H9 (cell line): ENCODE measurements at regions not wholly inside any gene's neighbourhood (a gene's known extent, or its start where the extent isn't known, plus 50 kb on each side); places are given as distances from the start of the nearest gene placed in this dataset.

ENCODE experiments used
- DNase-seq: peaks from one replicate; pipeline ENCODE4 v3.0.0-alpha.2; 2017
- H2AFZ ChIP-seq: one replicate; pipeline ENCODE4 v1.6.1; 2013; ENCODE audit warnings: mild to moderate bottlenecking, low read length, control low read depth, moderate library complexity
- H2AK5ac ChIP-seq: 2 replicates; pipeline ENCODE4 v1.6.1; 2013; ENCODE audit warnings: low read length, control low read depth, mixed read lengths; ENCODE audit not compliant: insufficient read length
- H2BK120ac ChIP-seq: one replicate; pipeline ENCODE4 v1.6.1; 2013; ENCODE audit warnings: low read depth, mild to moderate bottlenecking, low read length, control low read depth, inconsistent platforms; ENCODE audit not compliant: poor library complexity, severe bottlenecking
- H2BK12ac ChIP-seq: 2 replicates; pipeline ENCODE4 v1.6.1; 2013; ENCODE audit warnings: low read length, control low read depth, mixed read lengths, low read depth; ENCODE audit not compliant: insufficient read length
- H2BK15ac ChIP-seq: 2 replicates; pipeline ENCODE4 v1.6.1; 2013; ENCODE audit warnings: low read depth, low read length, control low read depth
- H2BK20ac ChIP-seq: one replicate; pipeline ENCODE4 v1.6.1; 2013; ENCODE audit warnings: low read depth, mild to moderate bottlenecking, low read length, control low read depth, inconsistent platforms; ENCODE audit not compliant: poor library complexity, severe bottlenecking
- H2BK5ac ChIP-seq: 2 replicates; pipeline ENCODE4 v1.6.1; 2013; ENCODE audit warnings: low read length, control low read depth, mixed read lengths; ENCODE audit not compliant: insufficient read length
- H3K14ac ChIP-seq: 2 replicates; pipeline ENCODE4 v1.6.1; 2013; ENCODE audit warnings: low read length, control low read depth; ENCODE audit not compliant: insufficient read depth
- H3K18ac ChIP-seq: 2 replicates; pipeline ENCODE4 v1.6.1; 2013; ENCODE audit warnings: low read depth, mild to moderate bottlenecking, mixed read lengths, low read length, control low read depth; ENCODE audit not compliant: insufficient read length
- H3K23ac ChIP-seq: 2 replicates; pipeline ENCODE4 v1.6.1; 2013; ENCODE audit warnings: low read length, control low read depth, mixed read lengths, low read depth; ENCODE audit not compliant: insufficient read length
- H3K23me2 ChIP-seq: 2 replicates; pipeline ENCODE4 v1.6.1; 2013; ENCODE audit warnings: low read depth, mild to moderate bottlenecking, mixed read lengths, low read length, control low read depth; ENCODE audit not compliant: insufficient read length, poor library complexity, severe bottlenecking
- H3K27ac ChIP-seq: 2 replicates; pipeline ENCODE4 v1.5.1; 2013; ENCODE audit warnings: low read length, control low read depth, mixed read lengths, low read depth; ENCODE audit not compliant: insufficient read length
- H3K27me3 ChIP-seq: 2 replicates; pipeline ENCODE4 v1.6.1; 2013; ENCODE audit warnings: low read length, control low read depth, inconsistent platforms; ENCODE audit not compliant: insufficient read depth
- H3K4ac ChIP-seq: 2 replicates; pipeline ENCODE4 v1.6.1; 2013; ENCODE audit warnings: low read depth, mild to moderate bottlenecking, control low read depth, inconsistent platforms, low read length, moderate library complexity
- H3K4me1 ChIP-seq: 2 replicates; pipeline ENCODE4 v1.6.1; 2013; ENCODE audit warnings: low read length, control low read depth, inconsistent platforms; ENCODE audit not compliant: insufficient read depth
- H3K4me2 ChIP-seq: 2 replicates; pipeline ENCODE4 v1.6.1; 2013; ENCODE audit warnings: low read length, control low read depth, mixed read lengths; ENCODE audit not compliant: insufficient read length, insufficient read depth
- H3K56ac ChIP-seq: 2 replicates; pipeline ENCODE4 v1.6.1; 2013; ENCODE audit warnings: low read depth, mild to moderate bottlenecking, mixed read lengths, low read length, control low read depth; ENCODE audit not compliant: insufficient read length
- H3K79me1 ChIP-seq: 2 replicates; pipeline ENCODE4 v1.6.1; 2013; ENCODE audit warnings: low read depth, mild to moderate bottlenecking, moderate library complexity, low read length, control low read depth, inconsistent platforms; ENCODE audit not compliant: insufficient read depth, poor library complexity, severe bottlenecking
- H3K79me2 ChIP-seq: 2 replicates; pipeline ENCODE4 v1.6.1; 2013; ENCODE audit warnings: low read length, control low read depth, inconsistent platforms; ENCODE audit not compliant: insufficient read depth
- H3K9ac ChIP-seq: 2 replicates; pipeline ENCODE4 v1.6.1; 2013; ENCODE audit warnings: low read length, control low read depth, mixed read lengths; ENCODE audit not compliant: insufficient read length; ENCODE audit errors: extremely low read depth
- H3K9me3 ChIP-seq: one replicate; pipeline ENCODE4 v1.6.1; 2013; ENCODE audit warnings: low read depth, low read length, inconsistent platforms; ENCODE audit not compliant: control insufficient read depth
- H3T11ph ChIP-seq: one replicate; pipeline ENCODE4 v1.6.1; 2013; ENCODE audit warnings: mild to moderate bottlenecking, low read length, control low read depth, inconsistent platforms
- H4K20me1 ChIP-seq: one replicate; pipeline ENCODE4 v1.6.1; 2013; ENCODE audit not compliant: control insufficient read depth, insufficient read length, insufficient read depth
- H4K5ac ChIP-seq: 2 replicates; pipeline ENCODE4 v1.6.1; 2013; ENCODE audit warnings: low read depth, mild to moderate bottlenecking, mixed read lengths, low read length, control low read depth; ENCODE audit not compliant: insufficient read length
- H4K8ac ChIP-seq: replicated peaks from 2 replicates; pipeline ENCODE4 v1.6.1; 2013; ENCODE audit warnings: low read length, control low read depth, mixed read lengths, low read depth; ENCODE audit not compliant: insufficient read length
- H4K91ac ChIP-seq: 2 replicates; pipeline ENCODE4 v1.6.1; 2013; ENCODE audit warnings: low read depth, mild to moderate bottlenecking, moderate library complexity, mixed read lengths, low read length, control low read depth; ENCODE audit not compliant: insufficient read length
- H3K27ac Mint-ChIP-seq, 3 experiments: 2 replicates in 2 of 3; 3 replicates in 1 of 3; pipeline ENCODE4 v1.8.0; 2020 to 2021; ENCODE audit warnings: mixed read lengths in 3 of 3, mild to moderate bottlenecking in 1 of 3, moderate library complexity in 1 of 3
- H3K27me3 Mint-ChIP-seq: 2 replicates; pipeline ENCODE4 v1.8.0; 2021; ENCODE audit warnings: low read depth, mild to moderate bottlenecking, moderate library complexity, mixed read lengths
- H3K36me3 Mint-ChIP-seq, 3 experiments: 2 replicates in 2 of 3; 3 replicates in 1 of 3; pipeline ENCODE4 v1.8.0; 2020 to 2021; ENCODE audit warnings: low read depth in 3 of 3, mixed read lengths in 3 of 3; ENCODE audit not compliant: insufficient read depth in 1 of 3
- H3K4me1 Mint-ChIP-seq, 2 experiments: 2 replicates each; pipeline ENCODE4 v1.8.0; 2020; ENCODE audit warnings: mixed read lengths in 2 of 2
- H3K4me3 Mint-ChIP-seq, 2 experiments: 2 replicates in 1 of 2; 3 replicates in 1 of 2; pipeline ENCODE4 v1.8.0; 2020 to 2021; ENCODE audit warnings: mild to moderate bottlenecking in 2 of 2, mixed read lengths in 2 of 2, moderate library complexity in 1 of 2
- H3K9me3 Mint-ChIP-seq, 2 experiments: 2 replicates in 1 of 2; 3 replicates in 1 of 2; pipeline ENCODE4 v1.8.0; 2020; ENCODE audit warnings: mild to moderate bottlenecking in 2 of 2, mixed read lengths in 2 of 2, moderate library complexity in 1 of 2
- whole genome bisulfite sequencing: extraction: QIAGEN DNeasy Blood & Tissue Kit; methylation state at CpG from one replicate; pipeline ENCODE4 v1.1.7; 2013; ENCODE audit warnings: missing lambda C conversion rate, low lambda C conversion rate, mixed read lengths; ENCODE audit not compliant: insufficient read length; ENCODE audit errors: extremely low coverage; 5-methylcytosine and 5-hydroxymethylcytosine counted together
- TF ChIP-seq, protein P1 (sequence below): fragments of 200-600 bp; sonication (generic); conservative IDR thresholded peaks from 3 replicates; pipeline ENCODE4 v1.8.0; 2021; ENCODE audit warnings: antibody characterized with exemption, mild to moderate bottlenecking

DNA sequence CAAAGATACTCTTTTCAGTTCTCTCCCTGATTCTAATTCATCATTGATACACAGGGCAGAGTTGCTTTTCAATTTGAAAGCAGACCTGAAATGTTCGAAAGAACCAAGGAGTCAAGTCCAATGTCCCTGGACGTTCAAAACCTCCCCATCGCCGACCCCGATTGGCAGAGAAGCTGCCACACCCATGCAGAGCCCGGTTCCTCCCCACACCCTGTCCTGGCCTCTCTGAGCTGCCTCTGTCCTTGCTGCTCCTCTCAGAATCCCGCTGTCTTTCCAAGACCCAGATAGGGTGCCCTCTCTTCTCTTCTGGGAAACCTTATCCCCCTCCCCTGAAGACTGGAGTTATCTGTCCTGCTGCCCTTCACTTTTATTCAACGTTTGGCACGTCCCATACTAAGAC lies 52.3 kb upstream of the CITED2 start:
- H3K27me3 Mint-ChIP-seq: no peaks in the 10 kb centered on the region
- H3T11ph ChIP-seq: no peak overlapping the region

More for the DNA sequence above, 52.3 kb upstream of the CITED2 start:
- Mint-ChIP-seq H3K27ac (no peak overlapping the region), H3K4me3 (no peak overlapping the region), H3K9me3 (peaks cover 2 to 4% of the 10 kb centered on the region in 2 experiments; a peak in 3 of 5 replicates), H3K4me1 (peaks cover 13 to 15% of the 10 kb centered on the region in 2 experiments), H3K36me3 (peaks cover 0 to 4% (median 0%) of the 10 kb centered on the region in 3 experiments; a peak in 2 of 7 replicates)
- H2BK20ac ChIP-seq: no peak overlapping the region
- H2BK120ac ChIP-seq: no peak overlapping the region
- H4K5ac ChIP-seq: no peak overlapping the region
- H3K79me2 ChIP-seq: no peaks in the 10 kb centered on the region
- no peak overlapping the region for H3K23ac ChIP-seq
- H2BK12ac ChIP-seq: no peak overlapping the region
- no peak for DNase-seq
- H3K4me1 ChIP-seq: no peaks in the 10 kb centered on the region
- H3K14ac ChIP-seq: no peak overlapping the region
- H4K20me1 ChIP-seq: no peaks in the 10 kb centered on the region
- H4K91ac ChIP-seq: no peak overlapping the region
- H3K9ac ChIP-seq: no peak overlapping the region
- no peak overlapping the region for H3K4ac ChIP-seq
- WGBS: no CpG with 5 or more reads among the region's 9 CpGs
- H3K27ac ChIP-seq: no peak overlapping the region
- H3K9me3 ChIP-seq: no peaks in the 10 kb centered on the region
- TF ChIP-seq, protein P1, sequence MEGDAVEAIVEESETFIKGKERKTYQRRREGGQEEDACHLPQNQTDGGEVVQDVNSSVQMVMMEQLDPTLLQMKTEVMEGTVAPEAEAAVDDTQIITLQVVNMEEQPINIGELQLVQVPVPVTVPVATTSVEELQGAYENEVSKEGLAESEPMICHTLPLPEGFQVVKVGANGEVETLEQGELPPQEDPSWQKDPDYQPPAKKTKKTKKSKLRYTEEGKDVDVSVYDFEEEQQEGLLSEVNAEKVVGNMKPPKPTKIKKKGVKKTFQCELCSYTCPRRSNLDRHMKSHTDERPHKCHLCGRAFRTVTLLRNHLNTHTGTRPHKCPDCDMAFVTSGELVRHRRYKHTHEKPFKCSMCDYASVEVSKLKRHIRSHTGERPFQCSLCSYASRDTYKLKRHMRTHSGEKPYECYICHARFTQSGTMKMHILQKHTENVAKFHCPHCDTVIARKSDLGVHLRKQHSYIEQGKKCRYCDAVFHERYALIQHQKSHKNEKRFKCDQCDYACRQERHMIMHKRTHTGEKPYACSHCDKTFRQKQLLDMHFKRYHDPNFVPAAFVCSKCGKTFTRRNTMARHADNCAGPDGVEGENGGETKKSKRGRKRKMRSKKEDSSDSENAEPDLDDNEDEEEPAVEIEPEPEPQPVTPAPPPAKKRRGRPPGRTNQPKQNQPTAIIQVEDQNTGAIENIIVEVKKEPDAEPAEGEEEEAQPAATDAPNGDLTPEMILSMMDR: no peak
- H3K27me3 ChIP-seq: no peaks in the 10 kb centered on the region
- no peaks in the 10 kb centered on the region for H3K23me2 ChIP-seq
- no peak overlapping the region for H3K18ac ChIP-seq
- no peak overlapping the region for H2BK5ac ChIP-seq
- no peak overlapping the region for H3K4me2 ChIP-seq
- no peak overlapping the region for H3K56ac ChIP-seq
- no peaks in the 10 kb centered on the region for H3K79me1 ChIP-seq
- no peak overlapping the region for H4K8ac ChIP-seq
- no peak overlapping the region for H2BK15ac ChIP-seq
- no peak overlapping the region for H2AK5ac ChIP-seq
- H2AFZ ChIP-seq: no peak overlapping the region
